ENCODE measurements at regions not wholly inside any gene's neighbourhood (a gene's known extent, or its start where the extent isn't known, plus 50 kb on each side); places are given as distances from the start of the nearest gene placed in this dataset.

DNA sequence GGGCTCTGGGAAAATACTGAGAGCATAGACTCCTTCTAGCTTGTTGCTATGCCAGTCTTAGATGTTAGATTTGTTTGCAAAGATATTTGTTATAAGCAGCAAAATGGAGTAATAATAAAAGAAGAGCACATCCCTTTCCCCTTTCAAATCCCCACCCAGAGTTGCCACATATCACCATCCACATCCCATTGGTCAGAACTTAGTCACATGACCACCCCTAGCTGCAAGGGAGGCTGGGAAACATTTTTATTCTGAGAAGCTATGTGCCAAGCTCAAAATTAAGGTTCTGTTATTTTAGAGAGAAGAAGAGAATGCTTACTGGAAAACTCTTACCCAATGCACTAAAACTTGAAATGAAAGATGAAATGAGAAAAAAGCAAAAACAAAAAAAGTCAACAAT is 193.9 kb upstream of the MVB12B start:
- TF ChIP-seq, protein P1, sequence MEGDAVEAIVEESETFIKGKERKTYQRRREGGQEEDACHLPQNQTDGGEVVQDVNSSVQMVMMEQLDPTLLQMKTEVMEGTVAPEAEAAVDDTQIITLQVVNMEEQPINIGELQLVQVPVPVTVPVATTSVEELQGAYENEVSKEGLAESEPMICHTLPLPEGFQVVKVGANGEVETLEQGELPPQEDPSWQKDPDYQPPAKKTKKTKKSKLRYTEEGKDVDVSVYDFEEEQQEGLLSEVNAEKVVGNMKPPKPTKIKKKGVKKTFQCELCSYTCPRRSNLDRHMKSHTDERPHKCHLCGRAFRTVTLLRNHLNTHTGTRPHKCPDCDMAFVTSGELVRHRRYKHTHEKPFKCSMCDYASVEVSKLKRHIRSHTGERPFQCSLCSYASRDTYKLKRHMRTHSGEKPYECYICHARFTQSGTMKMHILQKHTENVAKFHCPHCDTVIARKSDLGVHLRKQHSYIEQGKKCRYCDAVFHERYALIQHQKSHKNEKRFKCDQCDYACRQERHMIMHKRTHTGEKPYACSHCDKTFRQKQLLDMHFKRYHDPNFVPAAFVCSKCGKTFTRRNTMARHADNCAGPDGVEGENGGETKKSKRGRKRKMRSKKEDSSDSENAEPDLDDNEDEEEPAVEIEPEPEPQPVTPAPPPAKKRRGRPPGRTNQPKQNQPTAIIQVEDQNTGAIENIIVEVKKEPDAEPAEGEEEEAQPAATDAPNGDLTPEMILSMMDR (IDR thresholded peaks at IDR 0.05): no peak
- no peak for TF ChIP-seq EZH2 (IDR thresholded peaks at IDR 0.05; ENCODE audit: borderline replicate concordance, insufficient read depth, low read depth, low read length, poor library complexity, severe bottlenecking)
